Heart left ventricle (tissue), 16 donors: ENCODE measurements at regions not wholly inside any gene's neighbourhood (a gene's known extent, or its start where the extent isn't known, plus 50 kb on each side); places are given as distances from the start of the nearest gene placed in this dataset.

Source experiments
- ATAC-seq, 4 donors: fragments of 200-7000 bp; cut with Tn5 transposase; one replicate each; pipeline ENCODE4 v1.9.1; 2020 to 2022; ENCODE audit warnings: moderate library complexity in 4 of 4, mild to moderate bottlenecking in 3 of 4, moderate number of reproducible peaks in 1 of 4
- DNase-seq, 5 donors: peaks; one replicate each; pipeline ENCODE4 v3.0.0-alpha.2; 2020
- H3K27ac ChIP-seq, 12 donors: fragments of 200-600 bp; sonication (generic) in 4 of 12; one replicate each; pipeline versions ENCODE4 v1.5.0 to v1.8.0; 2016 to 2022; ENCODE audit warnings: mild to moderate bottlenecking in 2 of 12
- H3K27me3 ChIP-seq, 9 donors: fragments of 200-600 bp; sonication (generic) in 2 of 9; one replicate each; pipeline versions ENCODE4 v1.5.1 to v1.8.0; 2016 to 2022; ENCODE audit warnings: mild to moderate bottlenecking in 3 of 9
- H3K36me3 ChIP-seq, 9 donors: fragments of 200-600 bp; sonication (generic) in 2 of 9; one replicate each; pipeline versions ENCODE4 v1.5.0 to v1.8.0; 2018 to 2022; ENCODE audit warnings: mild to moderate bottlenecking in 2 of 9
- H3K4me1 ChIP-seq, 12 donors: fragments of 200-600 bp; sonication (generic) in 4 of 12; one replicate each; pipeline versions ENCODE4 v1.5.0 to v1.8.0; 2016 to 2022; ENCODE audit warnings: mild to moderate bottlenecking in 3 of 12
- H3K4me3 ChIP-seq, 12 donors: fragments of 200-600 bp; sonication (generic) in 4 of 12; one replicate each; pipeline versions ENCODE4 v1.5.0 to v1.8.0; 2017 to 2022; ENCODE audit warnings: mild to moderate bottlenecking in 9 of 12, moderate library complexity in 4 of 12
- H3K9me3 ChIP-seq, 12 donors: fragments of 200-600 bp; sonication (generic) in 4 of 12; one replicate each; pipeline versions ENCODE4 v1.5.0 to v1.8.0; 2016 to 2022; ENCODE audit warnings: mild to moderate bottlenecking in 1 of 12
- CTCF ChIP-seq, 12 donors: fragments of 200-600 bp; sonication (generic) in 4 of 12; IDR thresholded peaks; one replicate each; pipeline versions ENCODE4 v1.5.0 to v1.8.0; 2018 to 2022; ENCODE audit warnings: antibody characterized with exemption in 12 of 12, mild to moderate bottlenecking in 5 of 12
- POLR2A ChIP-seq, 2 donors: fragments of 450-650 bp; IDR thresholded peaks; one replicate each; pipeline ENCODE4 v1.6.1; 2017; ENCODE audit warnings: antibody characterized with exemption in 2 of 2, mild to moderate bottlenecking in 2 of 2, moderate library complexity in 2 of 2
- WGBS, 4 donors: extraction: QIAGEN DNeasy Blood & Tissue Kit in 2 of 4; methylation state at CpG; one replicate each; pipeline versions ENCODE4 v1.1.5 to v1.1.7; 2013 to 2018; 5-methylcytosine and 5-hydroxymethylcytosine counted together
- intact Hi-C, 10 donors: fragments of 100-400 bp; cut with DNase I; formaldehyde crosslinking; loops; one replicate each; pipeline versions ENCODE4 v1.11.1 to v1.14.2; 2022
- donor health status: ischemic (EF 13 %, LVEDD 7.1; RV severe dilation, severe dysfunction).
- donor health status: healthy with polysubstance abuse.
- donor health status: DM: no; HTN: yes; CAD: no.
- donor health status: DM: no; HTN: no; CAD: no.
- donor health status: ischemic (EF 25% LVEDD 6.9; RV normal size, moderate dysfunction).
- donor health status: ischemic (EF 25% LVEDD 5.7; RV mildly dilated, moderate dysfunction).
- donor health status: healthy.
- donor health status: DM: yes; HTN: yes; CAD: no.
- donor health status: ischemic (EF 35%, LVEDD 5.7; RV mildly dilated, moderate dysfunction).
- donor health status: nonischemic (EF 11% LVEDD 7.7; RV severe dilation, severe dysfunction).
- donor health status: DM: yes; HTN: yes; CAD: no.
- donor health status: PGD.
- donor health status: ischemic (EF 29% LVEDD 5.4; RV normal size, mild dysfunction).
- donor health status: nonischemic (EF 23%, LVEDD 6.1; RV moderate dilation, normal function).

GRCh38 chr22:46035380-46035741 lies 58.4 kb upstream of the WNT7B start:
- TF ChIP-seq CTCF (IDR thresholded peaks at IDR 0.05): no peak
- no peak for TF ChIP-seq POLR2A (IDR thresholded peaks at IDR 0.05)
- no peak for DNase-seq
- Histone ChIP-seq H3K36me3 (no peaks in the 10 kb centered on the region), H3K9me3 (no peaks in the 10 kb centered on the region), H3K4me3 (peak overlapping the region in 10 of 12 donors; percentile 32 to 86 (median 54)), H3K27me3 (no peaks in the 10 kb centered on the region), H3K4me1 (peaks cover 3 to 25% (median 16%) of the 10 kb centered on the region in 12 donors), H3K27ac (peak overlapping the region; percentile 73 to 99 (median 88))
- intact Hi-C loops: loop anchor here in 4 of 10 donors (1.0 to 5.0 kb wide), 3 partner anchors 37 to 42 kb away; no protein-coding TSS in a partner anchor
- WGBS, 4 donors: 2 to 3% (median 2%) methylated on average over 15 to 16 of the region's 16 CpGs
- no peak for ATAC-seq

- no peaks in the 10 kb centered on the region for H3K36me3 ChIP-seq
- ATAC-seq (peak; percentile 94 to 97 (median 96)), DNase-seq (peak; percentile 100)
- H3K4me3 ChIP-seq: peak overlapping the region; percentile 35 to 86 (median 72)
- intact Hi-C loops: loop anchor here in 4 of 10 donors (1.0 to 5.0 kb wide), 5 partner anchors 17 to 41 kb away; no protein-coding TSS in a partner anchor
- H3K27ac ChIP-seq: peak overlapping the region; percentile 87 to 99 (median 97)
- H3K9me3 ChIP-seq: no peaks in the 10 kb centered on the region
- WGBS, 4 donors: 0 to 1% (median 1%) methylated on average over 15 to 84 of the region's 84 CpGs
- peaks cover 3 to 29% (median 15%) of the 10 kb centered on the region in 12 donors for H3K4me1 ChIP-seq
- no peaks in the 10 kb centered on the region for H3K27me3 ChIP-seq
- TF ChIP-seq POLR2A (IDR thresholded peaks at IDR 0.05): peak; percentile 57 to 96
- TF ChIP-seq CTCF (IDR thresholded peaks at IDR 0.05): no peak
Observed at GRCh38 chr22:46035742-46036557, 59.0 kb upstream of the WNT7B start.

GRCh38 chr22:46036558-46037408 lies 59.8 kb upstream of the WNT7B start:
- no peaks in the 10 kb centered on the region for H3K9me3 ChIP-seq
- no peaks in the 10 kb centered on the region for H3K27me3 ChIP-seq
- peaks cover 3 to 37% (median 18%) of the 10 kb centered on the region in 12 donors for H3K4me1 ChIP-seq
- intact Hi-C loops: loop anchor here in 4 of 10 donors (2.0 to 5.0 kb wide), 4 partner anchors 16 to 41 kb away; no protein-coding TSS in a partner anchor
- TF ChIP-seq CTCF (IDR thresholded peaks at IDR 0.05) (peak in 4 of 12 donors; percentile 12 to 18 (median 16)), POLR2A (IDR thresholded peaks at IDR 0.05) (no peak)
- H3K4me3 ChIP-seq: peak overlapping the region; percentile 35 to 86 (median 72)
- 35 to 41% (median 38%) methylated on average over 15 to 18 of the region's 18 CpGs for WGBS, 4 donors
- H3K36me3 ChIP-seq: no peaks in the 10 kb centered on the region
- peak overlapping the region; percentile 87 to 99 (median 97) for H3K27ac ChIP-seq
- DNase-seq: peak in 2 of 5 donors; percentile 36 to 44
- no peak for ATAC-seq

- Histone ChIP-seq H3K4me3 (no peak overlapping the region), H3K36me3 (no peaks in the 10 kb centered on the region), H3K9me3 (no peaks in the 10 kb centered on the region), H3K27ac (peak overlapping the region in 2 of 12 donors; percentile 96 to 99), H3K27me3 (no peaks in the 10 kb centered on the region), H3K4me1 (peaks cover 3 to 50% (median 30%) of the 10 kb centered on the region in 12 donors)
- ATAC-seq: no peak
- WGBS, 4 donors: 77 to 84% (median 79%) methylated on average over 2 of the region's 2 CpGs
- no peak for TF ChIP-seq POLR2A (IDR thresholded peaks at IDR 0.05)
- no peak for TF ChIP-seq CTCF (IDR thresholded peaks at IDR 0.05)
- intact Hi-C loops: loop anchor here in 3 of 10 donors (5.0 kb wide), 2 partner anchors 34 to 39 kb away; no protein-coding TSS in a partner anchor
- DNase-seq: no peak
Observed at GRCh38 chr22:46038174-46038487, 61.2 kb upstream of the WNT7B start.
